ENCODE measurements at regions not wholly inside any gene's neighbourhood (a gene's known extent, or its start where the extent isn't known, plus 50 kb on each side); places are given as distances from the start of the nearest gene placed in this dataset.

- H3K4me3 ChIP-seq (ENCODE audit: low read depth in 2 of 2, low read length in 2 of 2): no peak overlapping the region
- DNase-seq (ENCODE audit: low read depth, low spot score) (no peak), ATAC-seq (no peak)
- intact Hi-C loops (cut with micrococcal nuclease; ENCODE audit: unreplicated experiment): no loop called here
- no peaks in the 10 kb centered on the region for H3K9me3 ChIP-seq (ENCODE audit: control insufficient read depth, insufficient read depth, low read depth, low read length)
- TF ChIP-seq CTCF (IDR thresholded peaks at IDR 0.05) (no peak), POLR2AphosphoS5 (IDR thresholded peaks at IDR 0.05; ENCODE audit: low read depth, low read length) (no peak), TCF7L2 (IDR thresholded peaks at IDR 0.05; ENCODE audit: low read depth, low read length) (no peak), REST (IDR thresholded peaks at IDR 0.05; ENCODE audit: insufficient read depth in 1 of 2, low read depth in 2 of 2, low read length in 1 of 2) (no peak), SIN3A (IDR thresholded peaks at IDR 0.05; ENCODE audit: borderline replicate concordance, insufficient read depth, low read depth, low read length) (no peak)
- H3K27ac ChIP-seq (ENCODE audit: low read length): no peak overlapping the region
- H3K36me3 ChIP-seq (ENCODE audit: control insufficient read depth, insufficient read depth, low read length): no peaks in the 10 kb centered on the region
- H3K27me3 ChIP-seq (ENCODE audit: control insufficient read depth, insufficient read depth, low read length): no peaks in the 10 kb centered on the region
- CTCF ChIA-PET: no interaction called here
- in situ Hi-C loops (cut with HindIII; ENCODE audit: low pct_unique_long_range_greater_than_20kb, low sequenced_read_pairs): no loop called here
- no peaks in the 10 kb centered on the region for H3K4me1 ChIP-seq (ENCODE audit: control insufficient read depth, insufficient read depth, low read length)
- BruUV-seq (replicated peaks): no TSS peak
- POLR2A ChIA-PET: no interaction called here
Observed at GRCh38 chr2:816278-816677, 134.4 kb upstream of the SNTG2 start.

GRCh38 chr2:810397-810796 lies 133.2 kb upstream of the TMEM18 start:
- in situ Hi-C loops (cut with HindIII; ENCODE audit: low pct_unique_long_range_greater_than_20kb, low sequenced_read_pairs) (no loop called here), intact Hi-C loops (cut with micrococcal nuclease; ENCODE audit: unreplicated experiment) (no loop called here)
- CTCF ChIA-PET: no interaction called here
- Histone ChIP-seq H3K27ac (ENCODE audit: low read length) (no peak overlapping the region), H3K27me3 (ENCODE audit: control insufficient read depth, insufficient read depth, low read length) (no peaks in the 10 kb centered on the region), H3K4me1 (ENCODE audit: control insufficient read depth, insufficient read depth, low read length) (no peaks in the 10 kb centered on the region), H3K36me3 (ENCODE audit: control insufficient read depth, insufficient read depth, low read length) (no peaks in the 10 kb centered on the region), H3K9me3 (ENCODE audit: control insufficient read depth, insufficient read depth, low read depth, low read length) (no peaks in the 10 kb centered on the region), H3K4me3 (ENCODE audit: low read depth in 2 of 2, low read length in 2 of 2) (no peak overlapping the region)
- no peak for TF ChIP-seq SIN3A (IDR thresholded peaks at IDR 0.05; ENCODE audit: borderline replicate concordance, insufficient read depth, low read depth, low read length)
- TF ChIP-seq TCF7L2 (IDR thresholded peaks at IDR 0.05; ENCODE audit: low read depth, low read length): no peak
- ATAC-seq (no peak), DNase-seq (ENCODE audit: low read depth, low spot score) (no peak)
- POLR2A ChIA-PET: no interaction called here
- no TSS peak for BruUV-seq (replicated peaks)

- H3K4me3 ChIP-seq (ENCODE audit: low read depth in 2 of 2, low read length in 2 of 2): no peak overlapping the region
- H3K27ac ChIP-seq (ENCODE audit: low read length): no peak overlapping the region
- TF ChIP-seq POLR2AphosphoS5 (IDR thresholded peaks at IDR 0.05; ENCODE audit: low read depth, low read length) (no peak), SIN3A (IDR thresholded peaks at IDR 0.05; ENCODE audit: borderline replicate concordance, insufficient read depth, low read depth, low read length) (no peak), REST (IDR thresholded peaks at IDR 0.05; ENCODE audit: insufficient read depth in 1 of 2, low read depth in 2 of 2, low read length in 1 of 2) (no peak), TCF7L2 (IDR thresholded peaks at IDR 0.05; ENCODE audit: low read depth, low read length) (no peak), CTCF (IDR thresholded peaks at IDR 0.05) (no peak)
- no peaks in the 10 kb centered on the region for H3K27me3 ChIP-seq (ENCODE audit: control insufficient read depth, insufficient read depth, low read length)
- intact Hi-C loops (cut with micrococcal nuclease; ENCODE audit: unreplicated experiment): no loop called here
- no peaks in the 10 kb centered on the region for H3K9me3 ChIP-seq (ENCODE audit: control insufficient read depth, insufficient read depth, low read depth, low read length)
- ChIA-PET POLR2A (no interaction called here), CTCF (interaction anchor here (0.5 kb wide), 1 partner anchor 67 kb away, joined by 6 read pairs; no protein-coding TSS in a partner anchor)
- ATAC-seq (no peak), DNase-seq (ENCODE audit: low read depth, low spot score) (no peak)
- no peaks in the 10 kb centered on the region for H3K4me1 ChIP-seq (ENCODE audit: control insufficient read depth, insufficient read depth, low read length)
- no TSS peak for BruUV-seq (replicated peaks)
- in situ Hi-C loops (cut with HindIII; ENCODE audit: low pct_unique_long_range_greater_than_20kb, low sequenced_read_pairs): no loop called here
- H3K36me3 ChIP-seq (ENCODE audit: control insufficient read depth, insufficient read depth, low read length): no peaks in the 10 kb centered on the region
Observed at GRCh38 chr2:807300-807699, 130.1 kb upstream of the TMEM18 start.
